GM19328 (cell line): ENCODE measurements at regions not wholly inside any gene's neighbourhood (a gene's known extent, or its start where the extent isn't known, plus 50 kb on each side); places are given as distances from the start of the nearest gene placed in this dataset.

Experiments used
- ATAC-seq: cut with Tn5 transposase; IDR thresholded peaks from one replicate; pipeline ENCODE4 v1.9.1; 2021; ENCODE audit warnings: mild to moderate bottlenecking, moderate library complexity; ENCODE audit not compliant: unreplicated experiment

DNA sequence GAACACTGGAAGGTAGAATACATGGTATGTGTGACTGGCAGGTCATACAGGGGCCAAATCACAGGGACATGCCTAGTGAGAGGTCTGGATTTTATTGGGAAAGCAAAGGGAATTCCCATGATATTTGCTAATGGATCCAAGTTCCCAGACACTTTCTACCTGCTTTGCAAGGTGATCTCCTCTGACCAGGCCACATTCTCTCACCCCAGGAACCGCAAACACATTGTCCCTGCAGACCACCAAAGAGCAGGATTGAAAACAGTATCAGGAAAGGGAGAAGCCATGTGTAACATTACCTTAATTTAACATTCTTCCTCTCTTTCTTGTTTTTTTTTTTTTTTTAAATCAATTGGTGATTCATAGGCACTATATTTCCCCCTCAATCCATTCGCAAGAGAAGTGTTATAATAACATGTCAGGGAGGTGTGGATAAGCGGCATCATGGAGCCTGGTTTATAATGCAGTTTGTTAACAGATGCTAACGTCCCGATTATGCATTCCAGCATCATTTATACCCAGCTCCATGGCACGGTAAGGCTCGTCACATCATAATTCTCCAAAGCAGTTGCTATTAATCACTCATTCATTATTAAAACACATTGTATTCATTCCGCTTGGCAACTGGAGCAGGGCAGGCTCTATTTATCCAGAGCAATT is 155.1 kb upstream of the CCL2 start:
- ATAC-seq, result no peak

DNA sequence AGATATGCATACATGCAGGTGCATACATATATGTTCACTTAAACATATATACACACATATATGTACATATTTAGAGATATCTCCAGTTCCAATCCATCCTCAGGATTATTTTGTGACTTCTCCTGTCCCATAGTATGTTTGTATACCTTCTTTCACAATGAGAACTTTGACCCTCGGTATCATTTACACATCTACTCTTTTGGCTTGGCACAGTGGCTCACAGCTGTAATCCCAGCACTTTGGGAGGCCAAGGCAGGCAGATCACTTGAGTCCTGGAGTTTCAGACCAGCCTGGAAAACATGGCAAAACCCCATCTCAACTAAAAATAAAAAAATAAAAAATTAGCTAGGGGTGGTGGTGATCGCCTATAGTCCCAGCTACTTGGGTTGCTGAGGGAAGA is 148.1 kb upstream of the CCL2 start:
- no peak for ATAC-seq

DNA sequence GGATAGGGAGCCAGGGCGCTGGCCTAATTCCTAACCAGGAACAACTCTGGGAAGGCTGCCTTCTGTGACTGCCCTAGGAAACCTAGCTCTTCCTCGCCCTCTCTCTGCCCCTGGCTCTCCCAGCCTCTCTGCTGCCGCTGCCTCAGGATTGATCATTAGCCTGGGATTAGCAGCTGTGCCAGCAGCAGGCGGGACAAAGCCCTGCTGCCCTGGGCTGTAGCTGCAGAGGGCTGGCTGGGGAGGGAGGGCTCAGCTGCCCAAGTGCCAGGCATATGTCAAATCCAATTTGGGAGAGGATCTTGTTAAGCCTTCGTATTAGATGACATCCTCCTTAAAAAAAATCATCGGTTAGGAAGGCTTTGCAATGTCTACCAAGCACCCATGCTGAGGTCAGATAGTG is 144.8 kb upstream of the CCL2 start:
- ATAC-seq, result no peak

DNA sequence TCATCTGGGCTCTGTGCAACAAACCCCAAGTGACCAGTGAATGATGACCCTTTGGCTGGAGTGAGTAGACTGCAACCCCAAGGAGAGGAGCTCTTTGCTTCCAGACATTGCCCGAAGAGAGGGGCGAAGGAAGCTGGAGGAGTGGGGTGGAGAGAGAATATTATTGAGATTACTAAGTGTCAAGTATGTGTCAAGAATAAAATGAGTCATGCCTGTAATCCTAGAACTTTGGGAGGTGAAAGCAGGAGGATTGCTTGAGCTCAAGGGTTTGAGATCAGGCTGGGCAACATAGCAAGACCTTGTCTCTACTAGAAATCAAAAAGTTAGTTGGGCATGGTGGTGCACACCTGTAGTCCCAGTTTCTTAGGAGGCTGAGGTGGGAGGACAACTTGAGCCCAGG is 142.0 kb upstream of the CCL2 start:
- no peak for ATAC-seq

DNA sequence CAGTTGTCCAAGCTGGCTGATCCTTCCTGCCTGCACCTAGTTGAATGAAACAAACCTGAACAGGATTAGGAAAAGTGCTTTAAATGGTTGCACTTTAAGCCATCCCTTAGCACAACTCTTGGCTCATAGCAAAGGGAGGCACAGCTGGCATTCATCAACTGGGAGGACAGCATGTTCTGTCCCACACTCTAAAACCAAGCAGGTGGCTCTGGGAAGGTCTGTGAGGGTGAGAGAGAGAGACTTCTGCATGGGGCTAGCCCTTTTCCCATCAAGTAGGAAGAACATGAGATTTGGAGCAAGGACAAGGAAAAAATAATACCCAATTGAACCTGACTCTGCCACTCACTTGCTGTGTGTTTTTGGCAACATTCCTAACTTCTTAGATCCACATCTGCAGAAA is 140.9 kb upstream of the CCL2 start:
- ATAC-seq, result no peak

DNA sequence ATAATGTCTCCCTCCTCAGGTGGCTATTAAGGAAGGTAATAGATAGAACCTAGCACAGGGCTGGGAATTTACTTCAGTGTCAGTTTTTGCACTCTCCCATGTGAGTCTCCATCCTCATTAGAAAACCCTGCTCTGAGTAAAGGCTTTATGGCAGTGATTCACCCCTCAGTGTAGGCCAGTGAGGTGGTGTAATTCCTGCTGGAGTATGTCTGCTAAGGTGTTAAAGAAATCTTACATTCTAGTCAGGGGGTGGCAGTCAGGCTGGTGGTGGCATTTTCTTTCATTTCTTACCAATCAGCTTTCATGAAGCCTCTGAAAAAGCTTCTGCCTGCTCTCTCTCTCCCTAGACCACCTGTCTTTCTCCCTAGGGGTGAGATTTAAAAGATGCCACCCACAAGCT is 138.8 kb upstream of the CCL2 start:
- ATAC-seq, result no peak

DNA sequence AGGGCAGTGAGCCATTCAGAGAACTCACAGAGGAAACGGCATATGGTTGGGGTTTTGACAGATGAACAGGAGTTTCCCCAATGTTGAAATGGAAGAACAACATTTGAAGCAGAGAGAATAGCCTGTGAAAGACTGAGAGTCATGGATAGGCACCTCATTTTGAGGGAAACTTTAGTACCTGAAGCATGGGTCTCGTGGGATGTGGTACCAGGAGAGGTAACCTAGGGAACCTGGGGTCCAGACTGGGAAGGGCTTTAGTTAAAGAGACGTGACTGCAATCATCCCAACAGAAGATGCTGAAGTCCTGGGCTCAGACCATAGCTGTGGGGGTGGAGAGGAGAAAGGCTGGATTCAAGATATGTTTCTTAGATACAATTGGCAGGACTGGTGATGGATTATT is 137.8 kb upstream of the CCL2 start:
- ATAC-seq, result no peak

DNA sequence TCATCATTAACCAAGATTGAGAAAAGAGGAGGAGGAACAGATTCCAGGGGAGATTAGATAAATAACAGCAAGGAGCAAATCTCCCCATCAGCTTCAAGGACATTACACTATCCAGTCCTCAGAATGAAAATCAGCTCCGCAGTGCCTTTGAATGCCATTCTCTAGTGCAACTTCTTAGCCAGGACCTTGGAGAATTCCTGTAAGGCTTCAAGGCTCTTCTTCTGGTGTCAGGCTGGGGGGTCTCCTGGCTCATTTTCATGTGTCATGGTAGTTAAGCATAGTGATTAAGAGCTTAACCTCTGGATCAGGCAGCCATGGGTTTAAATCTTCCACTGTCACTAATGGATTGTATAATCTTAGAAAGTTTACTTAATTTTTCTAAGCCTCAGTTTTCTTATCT is 137.3 kb upstream of the CCL2 start:
- no peak for ATAC-seq

DNA sequence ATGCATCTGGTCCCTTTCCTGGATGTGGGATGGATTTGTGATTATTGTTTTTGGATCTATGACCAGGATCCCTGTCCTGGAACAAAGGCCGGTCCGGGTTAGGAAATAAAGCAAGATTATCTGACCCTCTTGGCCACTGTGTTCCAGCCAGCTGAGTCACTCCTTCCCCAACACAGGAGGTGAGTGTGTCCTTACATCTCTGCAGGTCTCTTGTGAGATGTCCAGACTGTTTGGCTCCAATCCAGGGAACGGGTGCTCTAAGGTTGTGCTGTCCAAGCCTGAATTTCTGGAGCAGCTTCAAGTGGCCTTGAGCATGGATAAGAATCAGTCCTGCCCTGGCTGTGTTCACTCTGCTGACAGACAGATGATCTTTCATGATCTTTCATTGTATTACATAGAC is 136.5 kb upstream of the CCL2 start:
- no peak for ATAC-seq

DNA sequence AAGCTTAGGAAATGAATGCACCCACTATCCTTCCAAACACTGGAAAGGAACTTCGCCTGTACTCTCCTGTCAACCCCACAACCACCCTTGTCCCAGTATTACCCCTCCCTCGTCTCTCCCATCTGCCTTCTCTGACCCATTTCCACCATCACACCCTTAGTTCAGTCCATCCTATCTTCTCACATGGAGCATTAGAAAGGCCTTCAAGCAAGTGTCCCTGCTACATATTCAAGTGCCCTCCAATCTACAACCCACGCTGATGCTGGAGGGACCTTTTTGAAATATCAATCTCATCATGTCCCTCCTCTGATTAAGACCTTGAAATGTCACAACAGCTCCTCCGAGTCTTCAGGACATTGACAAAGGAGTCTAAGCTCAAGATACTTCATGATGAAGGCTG is 133.8 kb upstream of the CCL2 start:
- no peak for ATAC-seq

DNA sequence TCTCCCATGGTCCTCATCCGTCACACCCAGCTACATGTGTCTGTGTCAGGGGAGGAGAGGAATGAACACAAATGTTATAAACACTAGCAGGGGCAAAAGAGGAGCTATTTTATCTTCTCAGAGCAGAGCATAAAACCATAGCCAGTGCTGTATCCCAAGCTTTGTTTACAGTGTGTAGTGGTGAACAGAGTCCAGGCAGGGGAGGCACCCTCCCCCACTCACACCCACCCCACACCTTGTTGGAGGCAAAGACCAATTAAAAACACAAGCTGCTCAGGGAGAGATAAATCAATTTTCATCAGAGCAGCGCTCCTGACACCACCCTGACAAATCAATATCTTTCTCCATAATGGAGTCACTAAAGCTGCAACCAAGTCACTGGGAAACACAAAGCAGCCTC is 132.6 kb upstream of the CCL2 start:
- ATAC-seq, result no peak

DNA sequence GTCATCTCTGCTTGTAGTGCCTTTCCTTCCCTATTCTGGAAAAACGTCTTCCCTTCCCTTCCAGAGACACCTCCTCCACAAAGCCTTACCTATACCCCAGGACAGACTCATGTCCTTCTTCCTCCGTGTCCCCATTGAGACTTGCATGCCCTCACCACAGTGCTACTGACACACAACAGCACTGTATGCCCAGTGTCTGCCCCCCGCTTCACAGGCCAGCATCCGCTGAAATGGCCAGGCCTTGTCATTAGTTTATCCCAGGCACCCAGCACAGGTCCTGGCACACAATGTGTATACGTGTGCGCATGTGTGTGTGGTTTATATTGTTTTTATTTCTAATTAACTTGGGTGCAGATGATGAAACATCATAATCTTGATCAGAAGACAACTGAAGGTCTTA is 130.1 kb upstream of the CCL2 start:
- no peak for ATAC-seq

DNA sequence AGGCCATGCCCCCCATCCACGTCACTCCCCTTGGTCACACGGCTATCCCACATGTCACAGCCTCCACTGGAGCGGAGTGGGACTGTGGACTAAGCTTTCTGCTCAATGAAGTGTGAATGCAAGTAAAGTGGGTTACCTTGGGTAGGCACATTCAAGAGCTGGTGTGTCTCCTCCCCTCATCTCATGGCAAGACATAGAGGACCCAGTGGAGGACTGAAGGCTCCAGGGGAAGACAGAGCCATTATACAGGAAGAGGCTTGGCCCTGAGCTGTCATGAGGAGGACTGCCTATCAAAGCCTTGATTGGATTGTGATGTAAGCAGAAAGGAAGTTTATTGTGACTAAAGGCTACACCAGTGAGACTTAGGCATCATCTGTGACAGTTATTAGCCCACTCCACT is 129.2 kb upstream of the CCL2 start:
- no peak for ATAC-seq

DNA sequence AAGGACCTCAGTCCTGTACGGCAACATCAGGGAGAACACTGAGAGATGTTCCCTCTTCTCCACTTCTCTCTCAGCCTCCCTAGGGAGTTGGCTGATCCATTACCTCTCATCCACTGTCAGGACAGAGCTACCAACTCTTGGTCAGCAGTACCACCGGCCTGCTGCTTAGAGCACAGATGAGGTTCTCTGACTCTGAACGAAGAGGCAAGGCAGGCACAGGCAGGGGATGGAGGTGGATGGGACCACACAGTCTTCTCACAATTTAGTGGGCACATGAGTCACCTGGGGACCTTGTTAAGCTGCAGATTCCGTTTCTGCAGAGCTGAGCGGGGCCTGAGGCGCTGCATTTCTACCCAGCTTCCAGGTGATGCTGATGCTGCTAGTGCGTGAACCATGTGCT is 128.6 kb upstream of the CCL2 start:
- no peak for ATAC-seq

DNA sequence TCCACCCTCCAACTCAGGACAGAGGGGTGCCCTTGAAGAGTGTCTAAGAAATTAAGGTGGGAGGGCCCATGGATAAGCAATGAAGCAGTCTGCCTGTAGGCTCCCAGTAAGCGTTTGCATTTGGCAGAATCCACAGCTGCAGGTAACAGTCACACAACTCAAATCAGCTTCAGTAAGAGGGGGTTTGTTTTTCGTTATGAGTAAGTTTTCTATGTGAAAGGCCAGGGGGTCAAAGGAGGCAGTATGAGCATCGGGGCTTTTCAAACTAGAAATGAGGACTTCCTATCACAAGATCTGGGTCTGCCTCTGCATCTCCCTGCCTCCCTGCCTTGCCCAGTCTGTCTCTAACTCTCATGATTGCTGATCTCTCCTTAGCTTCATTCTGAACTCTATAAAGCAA is 128.1 kb upstream of the CCL2 start:
- ATAC-seq, result no peak

DNA sequence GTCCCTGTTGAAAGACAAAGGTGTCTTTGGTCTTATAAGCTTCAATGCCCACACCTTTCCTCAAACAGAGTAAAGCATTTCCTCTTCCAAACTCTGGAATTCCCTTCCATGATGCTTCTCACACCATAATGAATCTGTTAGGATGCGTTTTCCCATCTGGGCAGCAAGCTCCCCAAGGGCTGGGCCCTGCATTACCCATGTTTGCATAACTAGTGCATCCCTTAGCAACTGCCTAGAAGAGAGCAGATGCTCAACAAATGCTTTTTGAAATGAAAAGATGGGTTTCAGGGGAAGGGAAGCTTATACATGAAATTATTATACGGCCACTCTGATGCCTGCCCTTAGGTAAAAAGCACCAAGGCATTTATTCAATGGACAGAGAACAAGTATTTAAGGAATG is 124.5 kb upstream of the CCL2 start:
- ATAC-seq, result no peak

DNA sequence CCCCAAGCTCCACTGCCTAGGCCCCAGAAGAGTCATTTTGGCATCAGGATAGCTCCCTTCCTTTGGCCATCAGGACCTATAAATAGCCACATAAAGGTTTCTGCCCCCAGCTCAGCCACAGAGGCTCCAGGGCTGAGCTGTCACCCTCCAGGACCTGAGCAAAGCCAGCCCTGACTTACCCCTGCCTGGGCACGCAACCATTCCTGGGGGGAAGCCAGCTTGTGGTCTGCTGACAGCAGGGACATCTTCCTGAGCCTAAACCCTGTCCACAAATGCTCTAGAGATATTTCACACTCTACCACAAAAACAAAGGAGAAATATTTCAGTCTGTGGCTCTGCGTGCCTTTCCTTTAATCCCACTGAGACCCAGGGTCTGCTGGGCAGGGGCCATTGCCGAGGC is 123.7 kb upstream of the CCL2 start:
- no peak for ATAC-seq

DNA sequence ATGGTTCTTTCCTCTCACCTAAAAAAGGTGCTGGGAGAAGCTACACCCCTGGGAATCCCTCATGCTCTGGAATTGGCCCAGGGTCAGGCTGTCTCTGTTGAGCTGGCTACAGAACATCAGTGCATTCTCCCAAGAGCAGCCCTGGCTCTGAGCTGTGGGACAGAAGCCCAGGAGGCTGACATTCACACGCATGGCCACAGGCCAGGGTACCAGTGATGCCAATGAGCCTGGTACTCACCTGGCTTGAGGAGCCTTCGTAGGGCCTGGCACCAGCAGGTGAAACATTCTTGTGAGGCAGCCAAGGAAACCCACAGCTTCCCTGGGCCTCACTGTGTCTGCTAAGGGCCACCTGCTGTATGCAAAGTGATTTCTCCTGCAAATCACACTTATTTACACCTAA is 121.7 kb upstream of the CCL2 start:
- no peak for ATAC-seq

DNA sequence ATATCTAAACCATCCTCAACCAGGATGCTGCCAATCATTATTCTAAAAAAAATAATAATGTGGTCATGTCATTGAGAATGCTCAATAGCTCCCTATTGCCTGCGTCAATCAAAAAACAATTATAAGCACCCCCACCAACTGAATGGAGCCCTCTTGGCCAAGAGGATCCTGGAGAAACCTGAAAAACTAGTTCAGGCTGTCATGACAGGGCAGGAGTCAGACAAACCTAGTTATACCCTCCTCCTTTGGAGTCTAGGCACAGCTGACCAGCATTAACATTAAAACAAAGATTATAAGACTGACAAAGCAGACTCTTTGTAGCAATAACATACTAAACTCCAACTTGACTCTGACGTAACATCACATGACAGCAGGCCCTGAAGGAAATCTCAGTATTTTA is 119.2 kb upstream of the CCL2 start:
- no peak for ATAC-seq

DNA sequence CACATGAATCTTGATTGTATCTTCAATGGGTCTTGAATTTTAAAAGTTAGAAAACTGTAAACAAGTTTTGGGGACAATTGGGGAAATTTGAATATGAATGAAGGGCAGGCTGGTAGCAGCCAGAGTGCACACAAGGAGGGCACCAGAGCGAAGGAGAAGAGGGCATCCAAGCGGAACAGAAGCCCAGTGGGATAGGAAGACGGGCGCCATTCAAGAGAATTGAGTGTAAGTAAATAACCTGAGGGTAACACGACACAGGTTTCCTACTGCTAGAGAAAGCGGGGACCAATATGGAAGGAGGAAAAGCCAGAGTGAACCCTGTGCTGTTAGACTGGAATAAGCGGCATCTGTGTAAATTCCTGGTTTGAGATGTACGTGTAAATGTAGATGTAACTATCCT is 115.1 kb upstream of the CCL2 start:
- ATAC-seq, result no peak

DNA sequence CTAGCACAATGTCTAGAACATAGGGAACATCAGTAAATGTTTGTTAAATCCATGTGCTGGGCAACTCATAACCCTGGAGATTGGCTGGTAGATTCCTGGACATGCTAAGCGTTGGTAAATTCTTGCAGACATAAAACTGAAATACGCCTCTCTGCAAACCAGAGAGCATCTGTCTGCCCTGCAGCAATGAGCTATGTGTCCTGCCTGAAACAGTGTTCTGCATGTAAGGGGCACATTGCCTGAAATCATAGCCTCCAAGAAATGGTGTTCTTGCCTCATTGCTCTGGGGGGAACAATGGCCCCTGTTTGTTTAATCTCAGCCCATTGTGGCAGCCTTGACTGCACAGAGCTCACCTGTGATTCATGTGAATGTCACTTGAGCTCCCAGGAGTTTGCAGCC is 113.5 kb upstream of the CCL2 start:
- no peak for ATAC-seq

DNA sequence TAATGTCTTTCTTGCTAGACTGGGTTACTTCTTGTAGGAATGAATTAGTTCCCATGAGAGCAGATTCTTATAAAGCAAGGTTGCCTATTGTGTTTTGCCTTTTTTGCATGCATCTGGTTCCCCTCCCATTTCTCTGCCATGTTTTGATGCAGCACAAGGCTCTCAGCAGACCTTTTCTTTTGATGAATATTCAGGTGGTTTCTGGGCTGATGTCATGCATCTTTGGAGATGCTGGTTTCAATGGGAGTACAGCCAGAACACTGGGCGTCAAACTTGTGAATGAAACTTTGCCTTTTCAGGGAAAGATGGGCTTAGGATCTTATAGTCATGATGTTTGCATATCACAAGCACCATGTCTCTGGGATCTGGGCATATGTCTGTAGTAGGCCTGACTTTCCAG is 111.7 kb upstream of the CCL2 start:
- no peak for ATAC-seq

DNA sequence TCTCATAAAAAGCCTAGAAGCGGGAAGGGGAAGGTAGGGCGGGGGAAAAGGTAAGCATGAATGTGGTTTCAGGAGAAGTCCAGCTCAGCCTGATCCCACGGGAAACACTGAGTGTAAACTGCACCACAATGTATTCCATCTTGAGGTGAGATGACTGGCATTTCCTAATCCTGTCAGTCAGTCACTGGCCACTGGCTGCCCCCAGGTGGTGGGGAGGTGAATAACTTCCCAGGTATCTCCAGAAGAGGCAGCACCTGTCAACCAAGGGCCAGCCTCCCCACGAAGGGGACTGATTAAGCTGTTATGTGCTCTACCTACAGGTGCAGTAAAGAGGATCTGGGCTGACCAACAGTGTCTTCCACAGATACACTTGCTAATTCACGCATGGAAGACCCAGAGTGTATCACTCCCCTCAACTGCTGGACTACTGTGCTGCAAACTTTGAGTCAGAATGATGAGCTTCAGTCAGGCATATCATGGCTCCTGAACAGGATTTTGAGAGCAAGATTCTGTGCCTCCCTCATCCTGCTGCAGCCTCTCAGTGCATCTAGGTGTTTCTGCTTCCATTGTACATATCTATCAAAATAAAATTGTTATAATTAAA is 108.5 kb upstream of the CCL2 start:
- ATAC-seq, result no peak
